SK-N-SH treated with all-trans-retinoic acid at 6 μM for 48 hours (cell line): ENCODE measurements at regions not wholly inside any gene's neighbourhood (a gene's known extent, or its start where the extent isn't known, plus 50 kb on each side); places are given as distances from the start of the nearest gene placed in this dataset.
"Not testable (repeated sequence)": the region's sequence is repeated elsewhere in the genome, so short reads cannot be mapped to it uniquely, and the experiment has no call there.

Experiments
- ATAC-seq: fragments of 200-7000 bp; cut with Tn5 transposase; 3 replicates; pipeline ENCODE4 v1.9.1; 2020; ENCODE audit warnings: mild to moderate bottlenecking, moderate library complexity
- ARNTL ChIP-seq: fragments of 450-650 bp; formaldehyde crosslinking; IDR thresholded peaks from 2 replicates; pipeline ENCODE4 v1.5.0; 2020; ENCODE audit warnings: low read depth, mild to moderate bottlenecking, moderate library complexity, borderline replicate concordance
- BACH2 ChIP-seq: fragments of 250-450 bp; sonication (Bioruptor Pico); IDR thresholded peaks from 2 replicates; pipeline ENCODE4 v1.9.0; 2021; ENCODE audit warnings: mild to moderate bottlenecking, borderline replicate concordance
- CREB5 ChIP-seq: fragments of 250-450 bp; sonication (Bioruptor Pico); IDR thresholded peaks from 2 replicates; pipeline ENCODE4 v1.5.1; 2020; ENCODE audit warnings: low read depth, mild to moderate bottlenecking, moderate library complexity
- CSDC2 ChIP-seq: fragments of 250-450 bp; sonication (Bioruptor Pico); IDR thresholded peaks from 2 replicates; pipeline ENCODE4 v1.5.0; 2020; ENCODE audit warnings: mild to moderate bottlenecking, moderate library complexity
- CSRNP3 ChIP-seq: fragments of 250-450 bp; sonication (Bioruptor Pico); IDR thresholded peaks from 2 replicates; pipeline ENCODE4 v1.5.1; 2021; ENCODE audit warnings: mild to moderate bottlenecking, moderate library complexity
- ESRRG ChIP-seq: fragments of 250-450 bp; sonication (Bioruptor Pico); IDR thresholded peaks from 2 replicates; pipeline ENCODE4 v1.6.1; 2021; ENCODE audit warnings: mild to moderate bottlenecking
- GLIS3 ChIP-seq: fragments of 250-450 bp; sonication (Bioruptor Pico); IDR thresholded peaks from 2 replicates; pipeline ENCODE4 v1.5.0; 2020; ENCODE audit warnings: mild to moderate bottlenecking, moderate library complexity
- OSR1 ChIP-seq: fragments of 250-450 bp; sonication (Bioruptor Pico); IDR thresholded peaks from 2 replicates; pipeline ENCODE4 v1.8.0; 2022; ENCODE audit warnings: moderate library complexity, mild to moderate bottlenecking, inconsistent platforms
- PPARA ChIP-seq: fragments of 250-450 bp; sonication (Bioruptor Pico); IDR thresholded peaks from 2 replicates; pipeline ENCODE4 v1.5.0; 2020; ENCODE audit warnings: mild to moderate bottlenecking, borderline replicate concordance
- RARB ChIP-seq: fragments of 250-450 bp; sonication (Bioruptor Pico); IDR thresholded peaks from 2 replicates; pipeline ENCODE4 v1.8.0; 2021; ENCODE audit warnings: mild to moderate bottlenecking, moderate library complexity
- TCF4 ChIP-seq: fragments of 250-450 bp; sonication (Bioruptor Pico); IDR thresholded peaks from 2 replicates; pipeline ENCODE4 v1.8.0; 2021; ENCODE audit warnings: mild to moderate bottlenecking, moderate library complexity, borderline replicate concordance
- TOX ChIP-seq: fragments of 250-450 bp; sonication (Bioruptor Pico); IDR thresholded peaks from 2 replicates; pipeline ENCODE4 v1.8.0; 2021; ENCODE audit warnings: mild to moderate bottlenecking, moderate library complexity, borderline replicate concordance
- ZFP3 ChIP-seq: fragments of 250-450 bp; sonication (Bioruptor Pico); IDR thresholded peaks from 2 replicates; pipeline ENCODE4 v1.5.0; 2020; ENCODE audit warnings: mild to moderate bottlenecking, moderate library complexity
- ZFP30 ChIP-seq: fragments of 450-650 bp; formaldehyde crosslinking; IDR thresholded peaks from 2 replicates; pipeline ENCODE4 v1.5.0; 2022; ENCODE audit warnings: mild to moderate bottlenecking, moderate library complexity
- ZNF565 ChIP-seq: fragments of 450-650 bp; formaldehyde crosslinking; conservative IDR thresholded peaks from 2 replicates; pipeline ENCODE4 v1.5.0; 2020; ENCODE audit warnings: low read depth, mild to moderate bottlenecking, moderate library complexity
- ZNF8 ChIP-seq: fragments of 450-650 bp; formaldehyde crosslinking; IDR thresholded peaks from 2 replicates; pipeline ENCODE4 v1.5.0; 2020; ENCODE audit warnings: mild to moderate bottlenecking, moderate library complexity
- TF ChIP-seq, protein P1 (sequence below): fragments of 250-450 bp; sonication (Bioruptor Pico); IDR thresholded peaks from 2 replicates; pipeline ENCODE4 v1.8.0; 2020; ENCODE audit warnings: mild to moderate bottlenecking, moderate library complexity, borderline replicate concordance
- TF ChIP-seq, protein P2 (sequence below): fragments of 250-450 bp; sonication (Bioruptor Pico); IDR thresholded peaks from 2 replicates; pipeline ENCODE4 v1.5.0; 2020; ENCODE audit warnings: mild to moderate bottlenecking, moderate library complexity

DNA sequence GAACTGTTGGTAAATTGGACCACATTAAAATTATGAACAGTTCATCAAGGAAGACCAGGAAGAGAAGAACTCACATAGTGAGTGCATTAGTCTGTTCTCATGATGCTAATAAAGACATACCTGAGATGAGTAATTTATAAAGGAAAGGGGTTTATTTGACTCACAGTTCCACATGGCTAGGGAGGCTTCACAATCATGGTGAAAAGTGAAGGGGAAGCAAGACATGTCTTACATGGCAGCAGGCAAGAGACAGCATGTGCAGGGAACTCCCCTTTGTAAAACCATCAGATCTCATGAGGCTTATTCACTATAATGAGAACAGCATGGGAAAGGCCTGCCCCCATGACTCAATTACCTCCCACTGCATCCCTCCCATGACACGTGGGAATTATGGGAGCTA is 135.9 kb upstream of the MAN2A1 start (continued):
- TF ChIP-seq CREB5 (no peak), ZNF8 (CRISPR knock-in tag) (no peak), PPARA (no peak), CSRNP3 (CRISPR knock-in tag) (no peak), ZNF565 (CRISPR knock-in tag) (no peak), TOX (CRISPR knock-in tag) (no peak), CSDC2 (no peak)
- TF ChIP-seq, protein P1, sequence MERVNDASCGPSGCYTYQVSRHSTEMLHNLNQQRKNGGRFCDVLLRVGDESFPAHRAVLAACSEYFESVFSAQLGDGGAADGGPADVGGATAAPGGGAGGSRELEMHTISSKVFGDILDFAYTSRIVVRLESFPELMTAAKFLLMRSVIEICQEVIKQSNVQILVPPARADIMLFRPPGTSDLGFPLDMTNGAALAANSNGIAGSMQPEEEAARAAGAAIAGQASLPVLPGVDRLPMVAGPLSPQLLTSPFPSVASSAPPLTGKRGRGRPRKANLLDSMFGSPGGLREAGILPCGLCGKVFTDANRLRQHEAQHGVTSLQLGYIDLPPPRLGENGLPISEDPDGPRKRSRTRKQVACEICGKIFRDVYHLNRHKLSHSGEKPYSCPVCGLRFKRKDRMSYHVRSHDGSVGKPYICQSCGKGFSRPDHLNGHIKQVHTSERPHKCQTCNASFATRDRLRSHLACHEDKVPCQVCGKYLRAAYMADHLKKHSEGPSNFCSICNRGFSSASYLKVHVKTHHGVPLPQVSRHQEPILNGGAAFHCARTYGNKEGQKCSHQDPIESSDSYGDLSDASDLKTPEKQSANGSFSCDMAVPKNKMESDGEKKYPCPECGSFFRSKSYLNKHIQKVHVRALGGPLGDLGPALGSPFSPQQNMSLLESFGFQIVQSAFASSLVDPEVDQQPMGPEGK (CRISPR knock-in tag), result no peak

DNA sequence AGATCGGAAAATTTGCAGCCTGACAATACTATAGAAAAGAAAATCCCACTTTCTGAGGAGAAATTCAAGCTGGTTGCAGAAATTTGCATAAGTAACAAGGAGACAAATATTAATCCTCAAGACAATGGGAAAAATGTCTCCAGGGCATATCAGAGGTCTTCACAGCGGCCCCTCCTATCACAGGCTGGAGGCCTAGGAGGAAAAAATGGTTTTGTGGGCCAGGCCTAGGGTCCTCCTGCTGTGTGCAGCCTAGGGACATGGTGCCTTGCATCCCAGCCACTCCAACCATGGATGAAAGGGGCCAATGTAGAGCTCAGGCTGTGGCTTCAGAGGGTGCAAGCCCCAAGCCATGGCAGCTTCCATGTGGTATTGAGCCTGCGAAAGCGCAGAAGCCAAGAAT is 138.5 kb upstream of the MAN2A1 start:
- not testable (repeated sequence) for ATAC-seq

DNA sequence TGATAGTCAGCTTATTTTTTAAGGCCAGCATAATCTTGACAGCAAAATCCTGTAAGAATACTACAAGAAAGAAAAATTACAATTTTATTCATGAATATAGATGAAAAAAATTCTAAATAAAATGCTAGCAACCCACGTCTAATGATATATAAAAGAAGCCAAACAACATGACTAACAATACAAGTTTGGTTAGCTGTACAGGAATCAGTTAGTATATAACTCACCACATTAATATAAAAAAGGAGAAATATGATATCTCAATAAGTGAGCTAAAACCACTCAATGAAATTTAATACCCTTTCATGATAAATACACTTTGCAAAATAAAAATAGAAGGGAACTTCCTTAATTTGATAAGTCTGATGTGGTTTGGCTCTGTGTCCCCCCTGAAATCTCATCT is 139.7 kb upstream of the MAN2A1 start:
- TF ChIP-seq TCF4 (CRISPR knock-in tag) (no peak), ESRRG (no peak), CSRNP3 (CRISPR knock-in tag) (no peak), GLIS3 (CRISPR knock-in tag) (no peak), CSDC2 (no peak), CREB5 (no peak), ZFP3 (no peak), OSR1 (no peak), BACH2 (CRISPR knock-in tag) (no peak), TOX (CRISPR knock-in tag) (no peak), ARNTL (no peak), RARB (CRISPR knock-in tag) (no peak), ZFP30 (no peak), PPARA (no peak), ZNF8 (CRISPR knock-in tag) (no peak)
- TF ChIP-seq, protein P2, sequence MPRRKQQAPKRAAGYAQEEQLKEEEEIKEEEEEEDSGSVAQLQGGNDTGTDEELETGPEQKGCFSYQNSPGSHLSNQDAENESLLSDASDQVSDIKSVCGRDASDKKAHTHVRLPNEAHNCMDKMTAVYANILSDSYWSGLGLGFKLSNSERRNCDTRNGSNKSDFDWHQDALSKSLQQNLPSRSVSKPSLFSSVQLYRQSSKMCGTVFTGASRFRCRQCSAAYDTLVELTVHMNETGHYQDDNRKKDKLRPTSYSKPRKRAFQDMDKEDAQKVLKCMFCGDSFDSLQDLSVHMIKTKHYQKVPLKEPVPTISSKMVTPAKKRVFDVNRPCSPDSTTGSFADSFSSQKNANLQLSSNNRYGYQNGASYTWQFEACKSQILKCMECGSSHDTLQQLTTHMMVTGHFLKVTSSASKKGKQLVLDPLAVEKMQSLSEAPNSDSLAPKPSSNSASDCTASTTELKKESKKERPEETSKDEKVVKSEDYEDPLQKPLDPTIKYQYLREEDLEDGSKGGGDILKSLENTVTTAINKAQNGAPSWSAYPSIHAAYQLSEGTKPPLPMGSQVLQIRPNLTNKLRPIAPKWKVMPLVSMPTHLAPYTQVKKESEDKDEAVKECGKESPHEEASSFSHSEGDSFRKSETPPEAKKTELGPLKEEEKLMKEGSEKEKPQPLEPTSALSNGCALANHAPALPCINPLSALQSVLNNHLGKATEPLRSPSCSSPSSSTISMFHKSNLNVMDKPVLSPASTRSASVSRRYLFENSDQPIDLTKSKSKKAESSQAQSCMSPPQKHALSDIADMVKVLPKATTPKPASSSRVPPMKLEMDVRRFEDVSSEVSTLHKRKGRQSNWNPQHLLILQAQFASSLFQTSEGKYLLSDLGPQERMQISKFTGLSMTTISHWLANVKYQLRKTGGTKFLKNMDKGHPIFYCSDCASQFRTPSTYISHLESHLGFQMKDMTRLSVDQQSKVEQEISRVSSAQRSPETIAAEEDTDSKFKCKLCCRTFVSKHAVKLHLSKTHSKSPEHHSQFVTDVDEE (CRISPR knock-in tag), result no peak
- TF ChIP-seq, protein P1 (CRISPR knock-in tag), result no peak
- peak; percentile 40; the same call in 1 of the 3 replicates for ATAC-seq
